ENCODE measurements at regions not wholly inside any gene's neighbourhood (a gene's known extent, or its start where the extent isn't known, plus 50 kb on each side); places are given as distances from the start of the nearest gene placed in this dataset.

- H3K9ac ChIP-seq, result no peak overlapping the region
- H3K4me1 ChIP-seq (ENCODE audit: low read depth, poor library complexity, severe bottlenecking), result no peaks in the 10 kb centered on the region
- no peak overlapping the region for H3K27ac ChIP-seq
- no peak overlapping the region for H2AFZ ChIP-seq (ENCODE audit: low read depth)
- no peak overlapping the region for H3K4me3 ChIP-seq (IDR thresholded peaks at IDR 0.05; ENCODE audit: insufficient read depth, low read depth, low read length)
- no peaks in the 10 kb centered on the region for H3K79me2 ChIP-seq (ENCODE audit: insufficient read depth, low read depth)
- no peaks in the 10 kb centered on the region for H3K27me3 ChIP-seq (ENCODE audit: insufficient read depth, low read depth)
- H3K4me2 ChIP-seq, result no peak overlapping the region
- H3K36me3 ChIP-seq (ENCODE audit: insufficient read depth), result no peaks in the 10 kb centered on the region
- no peak for TF ChIP-seq CTCF (conservative IDR thresholded peaks at IDR 0.05; ENCODE audit: low read depth, low read length)
- H4K20me1 ChIP-seq (ENCODE audit: insufficient read depth), result no peaks in the 10 kb centered on the region
Measured at GRCh38 chr2:140027320-140027719, 1247.1 kb upstream of the NXPH2 start.

- no peak overlapping the region for H3K4me3 ChIP-seq (IDR thresholded peaks at IDR 0.05; ENCODE audit: insufficient read depth, low read depth, low read length)
- H3K36me3 ChIP-seq (ENCODE audit: insufficient read depth), result no peaks in the 10 kb centered on the region
- no peak overlapping the region for H2AFZ ChIP-seq (ENCODE audit: low read depth)
- H3K9ac ChIP-seq, result no peak overlapping the region
- no peak for TF ChIP-seq CTCF (conservative IDR thresholded peaks at IDR 0.05; ENCODE audit: low read depth, low read length)
- H3K27ac ChIP-seq, result no peak overlapping the region
- H3K4me1 ChIP-seq (ENCODE audit: low read depth, poor library complexity, severe bottlenecking), result no peaks in the 10 kb centered on the region
- no peak overlapping the region for H3K4me2 ChIP-seq
- H3K27me3 ChIP-seq (ENCODE audit: insufficient read depth, low read depth), result no peaks in the 10 kb centered on the region
- no peaks in the 10 kb centered on the region for H3K79me2 ChIP-seq (ENCODE audit: insufficient read depth, low read depth)
- no peaks in the 10 kb centered on the region for H4K20me1 ChIP-seq (ENCODE audit: insufficient read depth)
Measured at GRCh38 chr2:140023291-140023690, 1243.1 kb upstream of the NXPH2 start.

- Histone ChIP-seq H3K79me2 (ENCODE audit: insufficient read depth, low read depth) (no peaks in the 10 kb centered on the region), H4K20me1 (ENCODE audit: insufficient read depth) (no peaks in the 10 kb centered on the region), H3K4me1 (ENCODE audit: low read depth, poor library complexity, severe bottlenecking) (no peaks in the 10 kb centered on the region), H3K4me3 (IDR thresholded peaks at IDR 0.05; ENCODE audit: insufficient read depth, low read depth, low read length) (no peak overlapping the region), H3K36me3 (ENCODE audit: insufficient read depth) (no peaks in the 10 kb centered on the region), H3K27me3 (ENCODE audit: insufficient read depth, low read depth) (no peaks in the 10 kb centered on the region), H3K4me2 (no peak overlapping the region), H2AFZ (ENCODE audit: low read depth) (no peak overlapping the region), H3K9ac (no peak overlapping the region), H3K27ac (no peak overlapping the region)
- no peak for TF ChIP-seq CTCF (conservative IDR thresholded peaks at IDR 0.05; ENCODE audit: low read depth, low read length)
Measured at GRCh38 chr2:140018541-140018940, 1238.4 kb upstream of the NXPH2 start.

- Histone ChIP-seq H4K20me1 (ENCODE audit: insufficient read depth) (no peaks in the 10 kb centered on the region), H3K27ac (no peak overlapping the region), H2AFZ (ENCODE audit: low read depth) (no peak overlapping the region), H3K4me3 (IDR thresholded peaks at IDR 0.05; ENCODE audit: insufficient read depth, low read depth, low read length) (no peak overlapping the region), H3K36me3 (ENCODE audit: insufficient read depth) (no peaks in the 10 kb centered on the region), H3K79me2 (ENCODE audit: insufficient read depth, low read depth) (no peaks in the 10 kb centered on the region), H3K4me2 (no peak overlapping the region), H3K27me3 (ENCODE audit: insufficient read depth, low read depth) (no peaks in the 10 kb centered on the region), H3K9ac (no peak overlapping the region), H3K4me1 (ENCODE audit: low read depth, poor library complexity, severe bottlenecking) (no peaks in the 10 kb centered on the region)
- no peak for TF ChIP-seq CTCF (conservative IDR thresholded peaks at IDR 0.05; ENCODE audit: low read depth, low read length)
Measured at GRCh38 chr2:140014204-140014546, 1234.0 kb upstream of the NXPH2 start.
